ENCODE measurements at regions not wholly inside any gene's neighbourhood (a gene's known extent, or its start where the extent isn't known, plus 50 kb on each side); places are given as distances from the start of the nearest gene placed in this dataset.

GRCh38 chr13:33744589-33745369, 73.2 kb upstream of the RFC3 start:
- CTCF ChIA-PET: no interaction called here
- POLR2A ChIA-PET: no interaction called here
- no peak overlapping the region for H3K4me3 ChIP-seq (ENCODE audit: low read depth, low read length)
- TF ChIP-seq, protein P1, sequence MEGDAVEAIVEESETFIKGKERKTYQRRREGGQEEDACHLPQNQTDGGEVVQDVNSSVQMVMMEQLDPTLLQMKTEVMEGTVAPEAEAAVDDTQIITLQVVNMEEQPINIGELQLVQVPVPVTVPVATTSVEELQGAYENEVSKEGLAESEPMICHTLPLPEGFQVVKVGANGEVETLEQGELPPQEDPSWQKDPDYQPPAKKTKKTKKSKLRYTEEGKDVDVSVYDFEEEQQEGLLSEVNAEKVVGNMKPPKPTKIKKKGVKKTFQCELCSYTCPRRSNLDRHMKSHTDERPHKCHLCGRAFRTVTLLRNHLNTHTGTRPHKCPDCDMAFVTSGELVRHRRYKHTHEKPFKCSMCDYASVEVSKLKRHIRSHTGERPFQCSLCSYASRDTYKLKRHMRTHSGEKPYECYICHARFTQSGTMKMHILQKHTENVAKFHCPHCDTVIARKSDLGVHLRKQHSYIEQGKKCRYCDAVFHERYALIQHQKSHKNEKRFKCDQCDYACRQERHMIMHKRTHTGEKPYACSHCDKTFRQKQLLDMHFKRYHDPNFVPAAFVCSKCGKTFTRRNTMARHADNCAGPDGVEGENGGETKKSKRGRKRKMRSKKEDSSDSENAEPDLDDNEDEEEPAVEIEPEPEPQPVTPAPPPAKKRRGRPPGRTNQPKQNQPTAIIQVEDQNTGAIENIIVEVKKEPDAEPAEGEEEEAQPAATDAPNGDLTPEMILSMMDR (IDR thresholded peaks at IDR 0.05; ENCODE audit: low read depth, low read length): no peak
- H3K27ac ChIP-seq (ENCODE audit: low read depth, low read length): no peak overlapping the region
- H3K27me3 ChIP-seq (ENCODE audit: control insufficient read depth, insufficient read depth, low read length): no peaks in the 10 kb centered on the region
- no peak for DNase-seq (ENCODE audit: low read depth, low spot score)
- no peaks in the 10 kb centered on the region; the same call in 1 of the 2 replicates for H3K9me3 ChIP-seq (ENCODE audit: control insufficient read depth, insufficient read depth, low read length)

- H3K27ac ChIP-seq (ENCODE audit: low read depth, low read length): no peak overlapping the region
- POLR2A ChIA-PET: no interaction called here
These were observed 72.3 kb upstream of the RFC3 start for GRCh38 chr13:33745370-33746324.

GRCh38 chr13:33746867-33747266, 71.1 kb upstream of the RFC3 start:
- TF ChIP-seq, protein P1 (IDR thresholded peaks at IDR 0.05; ENCODE audit: low read depth, low read length): no peak
- Histone ChIP-seq H3K4me3 (ENCODE audit: low read depth, low read length) (no peak overlapping the region), H3K27me3 (ENCODE audit: control insufficient read depth, insufficient read depth, low read length) (no peaks in the 10 kb centered on the region), H3K9me3 (ENCODE audit: control insufficient read depth, insufficient read depth, low read length) (no peaks in the 10 kb centered on the region; the same call in 1 of the 2 replicates), H3K27ac (ENCODE audit: low read depth, low read length) (no peak overlapping the region)
- CTCF ChIA-PET: no interaction called here
- POLR2A ChIA-PET: no interaction called here
- no peak for DNase-seq (ENCODE audit: low read depth, low spot score)

More at GRCh38 chr13:33745370-33746324, 72.3 kb upstream of the RFC3 start:
- no peak overlapping the region for H3K4me3 ChIP-seq (ENCODE audit: low read depth, low read length)
- CTCF ChIA-PET: no interaction called here
- H3K27me3 ChIP-seq (ENCODE audit: control insufficient read depth, insufficient read depth, low read length): no peaks in the 10 kb centered on the region
- TF ChIP-seq, protein P1 (IDR thresholded peaks at IDR 0.05; ENCODE audit: low read depth, low read length): no peak
- no peaks in the 10 kb centered on the region; the same call in 1 of the 2 replicates for H3K9me3 ChIP-seq (ENCODE audit: control insufficient read depth, insufficient read depth, low read length)
- DNase-seq (ENCODE audit: low read depth, low spot score): no peak

- no peak overlapping the region for H3K27ac ChIP-seq (ENCODE audit: low read depth, low read length)
- peaks cover 3% of the 10 kb centered on the region for H3K27me3 ChIP-seq (ENCODE audit: control insufficient read depth, insufficient read depth, low read length)
- H3K4me3 ChIP-seq (ENCODE audit: low read depth, low read length): no peak overlapping the region
- H3K9me3 ChIP-seq (ENCODE audit: control insufficient read depth, insufficient read depth, low read length): no peaks in the 10 kb centered on the region; the same call in 1 of the 2 replicates
- no peak for DNase-seq (ENCODE audit: low read depth, low spot score)
- TF ChIP-seq, protein P1 (IDR thresholded peaks at IDR 0.05; ENCODE audit: low read depth, low read length): no peak
- ChIA-PET CTCF (no interaction called here), POLR2A (no interaction called here)
These were observed 66.8 kb upstream of the RFC3 start for GRCh38 chr13:33751151-33751550.

Data from AG04450 (cell line).